ENCODE measurements at regions not wholly inside any gene's neighbourhood (a gene's known extent, or its start where the extent isn't known, plus 50 kb on each side); places are given as distances from the start of the nearest gene placed in this dataset.

DNA sequence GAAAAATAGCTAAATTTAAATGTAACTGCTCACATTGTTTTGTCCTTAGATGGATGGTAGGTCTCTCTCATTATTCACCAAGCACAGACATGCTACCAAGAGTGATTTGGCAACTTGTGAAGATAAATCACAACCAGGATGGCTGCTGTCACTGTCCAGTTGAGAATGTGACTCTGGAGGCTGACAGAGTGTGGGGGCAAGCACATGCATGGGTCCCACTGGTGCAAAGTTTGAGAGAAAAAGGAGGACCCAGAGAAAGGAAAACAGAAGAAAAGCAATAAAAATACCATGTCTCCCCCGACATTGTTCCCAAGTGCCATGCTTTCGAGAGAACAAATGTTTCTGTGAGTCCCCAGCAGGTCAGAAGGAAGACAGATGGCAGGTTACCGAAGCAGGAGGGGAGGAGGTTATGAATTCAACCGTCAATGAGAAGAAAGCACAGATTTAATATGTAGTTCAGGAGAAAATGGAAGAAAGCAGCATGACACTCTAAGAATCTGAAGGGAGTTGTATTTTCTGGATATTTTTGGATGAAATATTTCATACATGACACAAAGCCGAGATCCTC, 73.0 kb upstream of the TSHZ2 start:
- TF ChIP-seq, protein P1, sequence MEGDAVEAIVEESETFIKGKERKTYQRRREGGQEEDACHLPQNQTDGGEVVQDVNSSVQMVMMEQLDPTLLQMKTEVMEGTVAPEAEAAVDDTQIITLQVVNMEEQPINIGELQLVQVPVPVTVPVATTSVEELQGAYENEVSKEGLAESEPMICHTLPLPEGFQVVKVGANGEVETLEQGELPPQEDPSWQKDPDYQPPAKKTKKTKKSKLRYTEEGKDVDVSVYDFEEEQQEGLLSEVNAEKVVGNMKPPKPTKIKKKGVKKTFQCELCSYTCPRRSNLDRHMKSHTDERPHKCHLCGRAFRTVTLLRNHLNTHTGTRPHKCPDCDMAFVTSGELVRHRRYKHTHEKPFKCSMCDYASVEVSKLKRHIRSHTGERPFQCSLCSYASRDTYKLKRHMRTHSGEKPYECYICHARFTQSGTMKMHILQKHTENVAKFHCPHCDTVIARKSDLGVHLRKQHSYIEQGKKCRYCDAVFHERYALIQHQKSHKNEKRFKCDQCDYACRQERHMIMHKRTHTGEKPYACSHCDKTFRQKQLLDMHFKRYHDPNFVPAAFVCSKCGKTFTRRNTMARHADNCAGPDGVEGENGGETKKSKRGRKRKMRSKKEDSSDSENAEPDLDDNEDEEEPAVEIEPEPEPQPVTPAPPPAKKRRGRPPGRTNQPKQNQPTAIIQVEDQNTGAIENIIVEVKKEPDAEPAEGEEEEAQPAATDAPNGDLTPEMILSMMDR (IDR thresholded peaks at IDR 0.05; ENCODE audit: low read depth, low read length, missing input control): no peak
- TF ChIP-seq TAF1 (conservative IDR thresholded peaks at IDR 0.05) (no peak), JUND (IDR thresholded peaks at IDR 0.05) (no peak), RAD21 (IDR thresholded peaks at IDR 0.05) (no peak), YY1 (IDR thresholded peaks at IDR 0.05) (no peak), EGR1 (IDR thresholded peaks at IDR 0.05; ENCODE audit: low read depth in 2 of 2) (no peak), SP1 (IDR thresholded peaks at IDR 0.05) (no peak), GABPA (IDR thresholded peaks at IDR 0.05 in 1 of 2, conservative IDR thresholded peaks at IDR 0.05 in 1 of 2) (no peak), RXRA (IDR thresholded peaks at IDR 0.05) (no peak)
- TF ChIP-seq, protein P2, sequence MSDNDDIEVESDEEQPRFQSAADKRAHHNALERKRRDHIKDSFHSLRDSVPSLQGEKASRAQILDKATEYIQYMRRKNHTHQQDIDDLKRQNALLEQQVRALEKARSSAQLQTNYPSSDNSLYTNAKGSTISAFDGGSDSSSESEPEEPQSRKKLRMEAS (IDR thresholded peaks at IDR 0.05): no peak
- TF ChIP-seq, protein P3, sequence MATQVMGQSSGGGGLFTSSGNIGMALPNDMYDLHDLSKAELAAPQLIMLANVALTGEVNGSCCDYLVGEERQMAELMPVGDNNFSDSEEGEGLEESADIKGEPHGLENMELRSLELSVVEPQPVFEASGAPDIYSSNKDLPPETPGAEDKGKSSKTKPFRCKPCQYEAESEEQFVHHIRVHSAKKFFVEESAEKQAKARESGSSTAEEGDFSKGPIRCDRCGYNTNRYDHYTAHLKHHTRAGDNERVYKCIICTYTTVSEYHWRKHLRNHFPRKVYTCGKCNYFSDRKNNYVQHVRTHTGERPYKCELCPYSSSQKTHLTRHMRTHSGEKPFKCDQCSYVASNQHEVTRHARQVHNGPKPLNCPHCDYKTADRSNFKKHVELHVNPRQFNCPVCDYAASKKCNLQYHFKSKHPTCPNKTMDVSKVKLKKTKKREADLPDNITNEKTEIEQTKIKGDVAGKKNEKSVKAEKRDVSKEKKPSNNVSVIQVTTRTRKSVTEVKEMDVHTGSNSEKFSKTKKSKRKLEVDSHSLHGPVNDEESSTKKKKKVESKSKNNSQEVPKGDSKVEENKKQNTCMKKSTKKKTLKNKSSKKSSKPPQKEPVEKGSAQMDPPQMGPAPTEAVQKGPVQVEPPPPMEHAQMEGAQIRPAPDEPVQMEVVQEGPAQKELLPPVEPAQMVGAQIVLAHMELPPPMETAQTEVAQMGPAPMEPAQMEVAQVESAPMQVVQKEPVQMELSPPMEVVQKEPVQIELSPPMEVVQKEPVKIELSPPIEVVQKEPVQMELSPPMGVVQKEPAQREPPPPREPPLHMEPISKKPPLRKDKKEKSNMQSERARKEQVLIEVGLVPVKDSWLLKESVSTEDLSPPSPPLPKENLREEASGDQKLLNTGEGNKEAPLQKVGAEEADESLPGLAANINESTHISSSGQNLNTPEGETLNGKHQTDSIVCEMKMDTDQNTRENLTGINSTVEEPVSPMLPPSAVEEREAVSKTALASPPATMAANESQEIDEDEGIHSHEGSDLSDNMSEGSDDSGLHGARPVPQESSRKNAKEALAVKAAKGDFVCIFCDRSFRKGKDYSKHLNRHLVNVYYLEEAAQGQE (IDR thresholded peaks at IDR 0.05): no peak
